HUES48 (cell line): ENCODE measurements at regions not wholly inside any gene's neighbourhood (a gene's known extent, or its start where the extent isn't known, plus 50 kb on each side); places are given as distances from the start of the nearest gene placed in this dataset.

ENCODE experiments used
- H3K27ac ChIP-seq: one replicate; pipeline ENCODE4 v1.7.0; 2013; ENCODE audit warnings: low read depth, low read length, inconsistent platforms
- H3K27me3 ChIP-seq: 2 replicates; pipeline ENCODE4 v1.6.1; 2013; ENCODE audit warnings: mild to moderate bottlenecking, low read length; ENCODE audit not compliant: control insufficient read depth, insufficient read depth
- H3K36me3 ChIP-seq: 2 replicates; pipeline ENCODE4 v1.6.1; 2013; ENCODE audit warnings: low read length; ENCODE audit not compliant: control insufficient read depth, insufficient read depth
- H3K4me1 ChIP-seq: 2 replicates; pipeline ENCODE4 v1.6.1; 2013; ENCODE audit warnings: mild to moderate bottlenecking, low read length; ENCODE audit not compliant: control insufficient read depth, insufficient read depth
- H3K4me3 ChIP-seq: 2 replicates; pipeline ENCODE4 v1.5.1; 2013; ENCODE audit warnings: mild to moderate bottlenecking, low read depth, low read length
- H3K9ac ChIP-seq: 2 replicates; pipeline ENCODE4 v1.6.1; 2013; ENCODE audit warnings: mild to moderate bottlenecking, low read depth, low read length, moderate library complexity
- H3K9me3 ChIP-seq: 2 replicates; pipeline ENCODE4 v1.6.1; 2013; ENCODE audit warnings: low read length; ENCODE audit not compliant: control insufficient read depth, insufficient read depth

- Histone ChIP-seq H3K9ac (no peak overlapping the region), H3K36me3 (no peaks in the 10 kb centered on the region), H3K27ac (no peak overlapping the region), H3K4me3 (no peak overlapping the region), H3K27me3 (no peaks in the 10 kb centered on the region), H3K9me3 (no peaks in the 10 kb centered on the region), H3K4me1 (peaks cover 3% of the 10 kb centered on the region; the same call in 1 of the 2 replicates)
Observed at GRCh38 chr5:4013106-4013898, 417.7 kb downstream of the IRX1 start.

- Histone ChIP-seq H3K27me3 (no peaks in the 10 kb centered on the region), H3K9me3 (no peaks in the 10 kb centered on the region), H3K4me3 (no peak overlapping the region), H3K9ac (no peak overlapping the region), H3K27ac (no peak overlapping the region), H3K4me1 (peaks cover 9% of the 10 kb centered on the region; the same call in 1 of the 2 replicates), H3K36me3 (no peaks in the 10 kb centered on the region)
Observed at GRCh38 chr5:4015709-4016108, 420.1 kb downstream of the IRX1 start.

GRCh38 chr5:4017076-4017803 is 421.6 kb downstream of the IRX1 start:
- H3K9me3 ChIP-seq = no peaks in the 10 kb centered on the region
- no peaks in the 10 kb centered on the region for H3K36me3 ChIP-seq
- no peaks in the 10 kb centered on the region for H3K27me3 ChIP-seq
- H3K27ac ChIP-seq = no peak overlapping the region
- H3K4me1 ChIP-seq = peaks cover 9% of the 10 kb centered on the region; the same call in 1 of the 2 replicates
- H3K9ac ChIP-seq = no peak overlapping the region
- H3K4me3 ChIP-seq = no peak overlapping the region

GRCh38 chr5:4018007-4018406 is 422.4 kb downstream of the IRX1 start:
- Histone ChIP-seq H3K27ac (no peak overlapping the region), H3K36me3 (no peaks in the 10 kb centered on the region), H3K9ac (no peak overlapping the region), H3K27me3 (no peaks in the 10 kb centered on the region), H3K9me3 (no peaks in the 10 kb centered on the region), H3K4me3 (no peak overlapping the region), H3K4me1 (peaks cover 9% of the 10 kb centered on the region; the same call in 1 of the 2 replicates)

GRCh38 chr5:4019009-4019769 is 423.6 kb downstream of the IRX1 start:
- Histone ChIP-seq H3K27ac (no peak overlapping the region), H3K36me3 (no peaks in the 10 kb centered on the region), H3K4me3 (no peak overlapping the region), H3K4me1 (peaks cover 9% of the 10 kb centered on the region; the same call in 1 of the 2 replicates), H3K9ac (no peak overlapping the region), H3K27me3 (no peaks in the 10 kb centered on the region), H3K9me3 (no peaks in the 10 kb centered on the region)

- Histone ChIP-seq H3K4me1 (peaks cover 9% of the 10 kb centered on the region; the same call in 1 of the 2 replicates), H3K27ac (no peak overlapping the region), H3K36me3 (no peaks in the 10 kb centered on the region), H3K4me3 (no peak overlapping the region), H3K9me3 (no peaks in the 10 kb centered on the region), H3K9ac (no peak overlapping the region), H3K27me3 (no peaks in the 10 kb centered on the region)
Observed at GRCh38 chr5:4019841-4020240, 424.2 kb downstream of the IRX1 start.

GRCh38 chr5:4020400-4020799 is 424.8 kb downstream of the IRX1 start:
- H3K4me1 ChIP-seq = peaks cover 9% of the 10 kb centered on the region; the same call in 1 of the 2 replicates
- H3K27me3 ChIP-seq = no peaks in the 10 kb centered on the region
- H3K9ac ChIP-seq = no peak overlapping the region
- no peaks in the 10 kb centered on the region for H3K9me3 ChIP-seq
- H3K27ac ChIP-seq = no peak overlapping the region
- H3K36me3 ChIP-seq = no peaks in the 10 kb centered on the region
- no peak overlapping the region for H3K4me3 ChIP-seq

- Histone ChIP-seq H3K27ac (no peak overlapping the region), H3K9ac (no peak overlapping the region), H3K9me3 (no peaks in the 10 kb centered on the region), H3K36me3 (no peaks in the 10 kb centered on the region), H3K27me3 (no peaks in the 10 kb centered on the region), H3K4me1 (peaks cover 9% of the 10 kb centered on the region; the same call in 1 of the 2 replicates), H3K4me3 (no peak overlapping the region)
Observed at GRCh38 chr5:4022056-4022670, 426.5 kb downstream of the IRX1 start.

- no peaks in the 10 kb centered on the region for H3K27me3 ChIP-seq
- no peaks in the 10 kb centered on the region for H3K36me3 ChIP-seq
- H3K9me3 ChIP-seq = no peaks in the 10 kb centered on the region
- H3K27ac ChIP-seq = no peak overlapping the region
- no peak overlapping the region for H3K4me3 ChIP-seq
- peaks cover 7% of the 10 kb centered on the region; the same call in 1 of the 2 replicates for H3K4me1 ChIP-seq
- H3K9ac ChIP-seq = no peak overlapping the region
Observed at GRCh38 chr5:4023091-4023752, 427.6 kb downstream of the IRX1 start.

GRCh38 chr5:4023753-4024335 is 428.2 kb downstream of the IRX1 start:
- H3K27me3 ChIP-seq = no peaks in the 10 kb centered on the region
- no peaks in the 10 kb centered on the region for H3K9me3 ChIP-seq
- H3K9ac ChIP-seq = no peak overlapping the region
- H3K4me1 ChIP-seq = 0 out of 2 replicates have a peak, but pooled peaks cover under 1% of the 10 kb centered on the region
- H3K27ac ChIP-seq = no peak overlapping the region
- no peaks in the 10 kb centered on the region for H3K36me3 ChIP-seq
- no peak overlapping the region for H3K4me3 ChIP-seq
